ENCODE measurements at regions not wholly inside any gene's neighbourhood (a gene's known extent, or its start where the extent isn't known, plus 50 kb on each side); places are given as distances from the start of the nearest gene placed in this dataset.

DNA sequence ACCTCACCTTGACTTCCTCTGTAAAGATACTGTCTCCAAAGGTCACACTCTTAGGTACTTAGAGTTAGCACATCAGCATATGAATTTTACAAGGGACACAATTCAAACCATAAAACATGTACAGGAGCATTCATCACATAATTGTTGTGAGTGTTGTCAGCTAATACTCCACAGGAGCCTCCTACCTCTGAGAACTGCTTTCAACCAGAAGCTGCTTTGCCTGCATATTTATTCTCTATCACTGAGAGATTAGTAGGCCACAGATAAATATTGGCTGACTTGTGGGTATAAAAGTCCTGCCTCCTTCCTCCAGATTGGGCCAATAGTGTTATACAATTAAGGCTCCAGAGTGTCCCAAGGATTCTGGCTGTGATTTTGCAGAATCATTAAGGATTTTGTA, 1207.0 kb downstream of the XPNPEP1 start:
- H3K36me3 ChIP-seq: no peaks in the 10 kb centered on the region
- no peak overlapping the region for H3K27ac ChIP-seq
- intact Hi-C loops (cut with DNase I): no loop called here
- H3K4me1 ChIP-seq (ENCODE audit: insufficient read depth): no peaks in the 10 kb centered on the region
- H3K9me3 ChIP-seq: peaks cover 0 to 4% of the 10 kb centered on the region in 2 donors
- H3K27me3 ChIP-seq: no peaks in the 10 kb centered on the region
- no peak overlapping the region for H3K4me3 ChIP-seq
- TF ChIP-seq, protein P1, sequence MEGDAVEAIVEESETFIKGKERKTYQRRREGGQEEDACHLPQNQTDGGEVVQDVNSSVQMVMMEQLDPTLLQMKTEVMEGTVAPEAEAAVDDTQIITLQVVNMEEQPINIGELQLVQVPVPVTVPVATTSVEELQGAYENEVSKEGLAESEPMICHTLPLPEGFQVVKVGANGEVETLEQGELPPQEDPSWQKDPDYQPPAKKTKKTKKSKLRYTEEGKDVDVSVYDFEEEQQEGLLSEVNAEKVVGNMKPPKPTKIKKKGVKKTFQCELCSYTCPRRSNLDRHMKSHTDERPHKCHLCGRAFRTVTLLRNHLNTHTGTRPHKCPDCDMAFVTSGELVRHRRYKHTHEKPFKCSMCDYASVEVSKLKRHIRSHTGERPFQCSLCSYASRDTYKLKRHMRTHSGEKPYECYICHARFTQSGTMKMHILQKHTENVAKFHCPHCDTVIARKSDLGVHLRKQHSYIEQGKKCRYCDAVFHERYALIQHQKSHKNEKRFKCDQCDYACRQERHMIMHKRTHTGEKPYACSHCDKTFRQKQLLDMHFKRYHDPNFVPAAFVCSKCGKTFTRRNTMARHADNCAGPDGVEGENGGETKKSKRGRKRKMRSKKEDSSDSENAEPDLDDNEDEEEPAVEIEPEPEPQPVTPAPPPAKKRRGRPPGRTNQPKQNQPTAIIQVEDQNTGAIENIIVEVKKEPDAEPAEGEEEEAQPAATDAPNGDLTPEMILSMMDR (IDR thresholded peaks at IDR 0.05): no peak
- DNase-seq: no peak

DNA sequence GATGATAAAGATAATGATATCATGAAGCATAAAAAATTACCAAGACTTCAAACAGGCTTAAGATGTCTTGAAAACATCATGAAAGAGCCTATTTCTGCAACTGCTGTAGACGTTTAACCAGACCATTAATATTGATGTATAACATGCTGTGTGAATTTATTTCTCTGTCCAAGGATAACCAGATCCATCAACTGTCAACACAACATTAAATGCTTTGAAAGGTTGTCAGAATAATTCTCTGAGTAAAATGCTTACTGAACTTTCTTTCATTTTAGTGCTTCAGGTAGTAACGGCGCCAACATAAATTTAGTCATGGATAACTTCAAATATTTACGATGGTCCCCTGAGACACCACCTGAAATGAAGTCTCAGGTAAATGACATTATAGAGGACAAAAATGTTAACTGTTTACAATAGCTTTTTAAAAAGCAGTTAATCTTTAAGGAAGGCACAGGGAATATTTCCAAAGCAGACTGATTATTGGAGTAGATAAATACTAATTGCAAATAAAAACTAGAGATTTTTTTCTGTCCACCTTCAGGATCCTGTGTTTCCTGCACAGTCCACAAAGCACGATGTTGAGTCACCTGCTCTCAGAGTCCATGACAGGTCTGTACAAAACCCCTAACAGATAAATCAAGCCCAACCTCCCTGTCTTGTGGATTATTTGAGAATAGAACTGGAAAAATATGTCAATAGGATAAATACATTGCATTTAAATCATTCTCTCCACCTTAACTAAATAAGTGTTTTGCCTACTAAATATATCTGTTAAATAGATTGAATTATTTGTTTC, 1213.2 kb downstream of the XPNPEP1 start:
- peaks cover 0 to 4% of the 10 kb centered on the region in 2 donors for H3K9me3 ChIP-seq
- intact Hi-C loops (cut with DNase I): no loop called here
- H3K36me3 ChIP-seq: no peaks in the 10 kb centered on the region
- WGBS, 3 donors: 75 to 79% (median 76%) methylated on average over 5 of the region's 5 CpGs
- DNase-seq: no peak
- no peak overlapping the region for H3K4me3 ChIP-seq
- H3K27me3 ChIP-seq: no peaks in the 10 kb centered on the region
- TF ChIP-seq POLR2A (IDR thresholded peaks at IDR 0.05): no peak
- no peak overlapping the region for H3K27ac ChIP-seq
- H3K4me1 ChIP-seq (ENCODE audit: insufficient read depth): no peaks in the 10 kb centered on the region

DNA sequence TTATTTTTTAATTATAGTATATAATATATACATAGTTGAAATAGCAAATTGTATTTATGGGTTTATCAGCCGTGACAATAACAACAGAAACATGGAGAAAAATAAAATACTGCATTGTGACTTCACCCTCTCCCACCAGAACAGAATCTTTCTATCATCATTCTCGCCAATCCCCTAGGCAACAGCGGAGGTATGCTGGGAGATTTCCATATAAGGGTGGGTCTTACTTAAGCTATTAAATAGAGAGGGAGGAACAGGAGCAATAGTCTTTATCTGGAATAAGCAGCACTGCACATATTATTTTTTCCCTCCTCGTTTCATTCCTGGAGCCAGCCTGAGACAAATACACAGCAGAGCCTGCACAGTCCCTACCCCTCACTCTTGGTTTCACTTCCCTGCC, 1214.9 kb downstream of the XPNPEP1 start:
- H3K27ac ChIP-seq: no peak overlapping the region
- H3K36me3 ChIP-seq: no peaks in the 10 kb centered on the region
- TF ChIP-seq POLR2A (IDR thresholded peaks at IDR 0.05) (no peak), EP300 (IDR thresholded peaks at IDR 0.05) (no peak)
- TF ChIP-seq, protein P1 (IDR thresholded peaks at IDR 0.05): no peak
- WGBS, 3 donors: 57 to 68% (median 66%) methylated on average over 4 of the region's 4 CpGs
- peaks cover 0 to 4% of the 10 kb centered on the region in 2 donors for H3K9me3 ChIP-seq
- no peak for DNase-seq
- no peaks in the 10 kb centered on the region for H3K27me3 ChIP-seq
- intact Hi-C loops (cut with DNase I): no loop called here
- no peak overlapping the region for H3K4me3 ChIP-seq
- no peaks in the 10 kb centered on the region for H3K4me1 ChIP-seq (ENCODE audit: insufficient read depth)

DNA sequence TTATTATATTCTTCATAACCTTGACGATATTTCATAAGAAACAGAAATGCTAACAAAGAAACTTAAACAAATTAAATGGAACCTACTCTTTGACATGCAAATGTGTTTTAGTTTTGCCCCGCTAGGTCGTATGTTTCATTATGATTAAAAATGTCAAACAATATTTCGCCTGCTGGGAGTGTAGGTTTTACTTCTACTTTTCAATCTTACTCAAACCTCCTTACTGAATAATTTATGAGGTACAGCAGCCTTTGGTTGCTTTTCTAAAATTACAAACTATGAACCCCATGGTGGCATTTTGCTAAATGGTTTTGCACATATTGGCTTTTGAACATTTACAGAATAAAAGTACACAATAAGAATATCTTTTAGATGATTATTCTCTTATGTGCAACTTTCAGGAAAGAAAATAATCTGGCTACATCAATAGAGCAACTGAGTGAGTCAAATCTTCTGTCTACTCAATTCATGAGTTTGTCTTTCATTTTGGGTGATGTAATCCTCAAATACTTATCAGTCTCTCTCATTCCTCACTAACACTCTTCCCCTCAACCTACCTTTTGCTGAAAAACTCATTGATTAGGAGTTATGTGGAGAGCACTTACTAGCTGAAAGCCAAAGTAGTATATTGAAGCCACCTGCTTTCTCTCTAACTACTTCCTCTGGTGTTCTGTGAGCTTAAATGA, 1226.4 kb downstream of the XPNPEP1 start:
- Histone ChIP-seq H3K27ac (no peak overlapping the region), H3K27me3 (no peaks in the 10 kb centered on the region), H3K36me3 (no peaks in the 10 kb centered on the region), H3K4me3 (no peak overlapping the region), H3K4me1 (ENCODE audit: insufficient read depth) (no peaks in the 10 kb centered on the region), H3K9me3 (no peaks in the 10 kb centered on the region)
- no peak for DNase-seq
- 71 to 87% (median 79%) methylated on average over 4 of the region's 4 CpGs for WGBS, 3 donors
- intact Hi-C loops (cut with DNase I): no loop called here
- TF ChIP-seq POLR2A (IDR thresholded peaks at IDR 0.05) (no peak), EP300 (IDR thresholded peaks at IDR 0.05) (no peak)
- TF ChIP-seq, protein P1 (IDR thresholded peaks at IDR 0.05): no peak

DNA sequence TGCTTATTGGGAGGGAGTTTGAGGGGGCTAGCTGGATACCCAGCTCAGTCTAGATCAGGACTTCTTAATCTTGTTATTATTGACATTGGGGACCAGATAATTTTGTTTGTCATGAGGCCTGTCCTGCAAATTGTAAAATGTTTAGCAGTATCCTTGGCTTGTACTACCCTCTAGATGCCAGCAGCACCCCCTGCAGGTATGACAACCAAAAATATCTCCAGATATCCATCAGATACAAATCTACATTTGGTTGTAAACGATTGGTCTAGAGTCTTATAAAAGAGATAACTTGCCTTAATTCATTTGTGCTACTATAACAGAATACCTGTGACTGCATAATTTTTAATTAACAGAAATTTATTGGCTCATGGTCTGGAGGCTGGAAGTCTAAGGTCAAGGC, 1232.2 kb downstream of the XPNPEP1 start:
- no peak for DNase-seq
- Histone ChIP-seq H3K4me3 (no peak overlapping the region), H3K4me1 (ENCODE audit: insufficient read depth) (no peaks in the 10 kb centered on the region), H3K9me3 (no peaks in the 10 kb centered on the region), H3K27ac (no peak overlapping the region), H3K27me3 (no peaks in the 10 kb centered on the region), H3K36me3 (no peaks in the 10 kb centered on the region)
- intact Hi-C loops (cut with DNase I): no loop called here
- TF ChIP-seq, protein P1 (IDR thresholded peaks at IDR 0.05): no peak
- TF ChIP-seq POLR2A (IDR thresholded peaks at IDR 0.05) (no peak), EP300 (IDR thresholded peaks at IDR 0.05) (no peak)
- 79 to 81% (median 80%) methylated on average over 1 of the region's 1 CpG for WGBS, 3 donors

Data from ovary (tissue), 7 donors.